Left ventricle myocardium inferior (tissue), 1 donor: ENCODE measurements at regions not wholly inside any gene's neighbourhood (a gene's known extent, or its start where the extent isn't known, plus 50 kb on each side); places are given as distances from the start of the nearest gene placed in this dataset.

Experiments used
- DNase-seq: peaks from one replicate; pipeline ENCODE4 v3.0.0-alpha.2; 2020
- H3K27ac ChIP-seq: fragments of 200-600 bp; replicated peaks from 2 replicates; pipeline ENCODE4 v1.8.0; 2021
- H3K27me3 ChIP-seq: fragments of 200-600 bp; 2 replicates; pipeline ENCODE4 v1.8.0; 2021; ENCODE audit warnings: low read depth
- H3K36me3 ChIP-seq: fragments of 200-600 bp; 2 replicates; pipeline ENCODE4 v1.8.0; 2021
- H3K4me1 ChIP-seq: fragments of 200-600 bp; 2 replicates; pipeline ENCODE4 v1.8.0; 2021
- H3K4me3 ChIP-seq: fragments of 200-600 bp; 2 replicates; pipeline ENCODE4 v1.8.0; 2021; ENCODE audit warnings: mild to moderate bottlenecking, moderate library complexity
- H3K9me3 ChIP-seq: fragments of 200-600 bp; replicated peaks from 2 replicates; pipeline ENCODE4 v1.8.0; 2021
- intact Hi-C: fragments of 100-400 bp; cut with micrococcal nuclease; formaldehyde crosslinking; loops from one replicate; pipeline ENCODE4 v1.11.0; 2022
- TF ChIP-seq, protein P1 (sequence below): fragments of 200-600 bp; IDR thresholded peaks from 2 replicates; pipeline ENCODE4 v1.8.0; 2021; ENCODE audit warnings: antibody characterized with exemption, mild to moderate bottlenecking, borderline replicate concordance
- donor health status: DM: no; HTN: yes; CAD: no; lungs with severe emphysema.

DNA sequence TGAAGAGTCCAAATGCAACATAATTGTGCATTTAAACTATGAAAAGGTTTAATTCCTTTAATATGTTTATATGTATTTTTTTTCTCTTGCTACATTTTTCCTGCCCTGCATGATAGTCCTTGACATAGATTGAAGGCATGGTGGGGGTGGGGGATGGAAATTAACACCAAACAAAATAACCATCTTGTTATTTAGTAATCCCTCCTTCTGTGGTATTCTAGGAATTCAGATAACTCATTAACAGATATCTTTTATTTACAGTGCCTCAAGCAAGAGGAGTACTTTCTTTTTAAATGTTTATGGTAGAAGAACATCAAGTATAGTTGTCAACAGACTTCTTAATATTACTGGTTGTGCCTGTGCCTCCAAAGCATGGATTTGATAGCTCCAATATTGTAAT is 337.6 kb upstream of the SEMA3A start:
- Histone ChIP-seq H3K4me1 (no peaks in the 10 kb centered on the region), H3K4me3 (no peak overlapping the region), H3K36me3 (no peaks in the 10 kb centered on the region), H3K27ac (no peak overlapping the region), H3K27me3 (no peaks in the 10 kb centered on the region), H3K9me3 (no peaks in the 10 kb centered on the region)
- DNase-seq, result no peak
- intact Hi-C loops, result no loop called here
- TF ChIP-seq, protein P1, sequence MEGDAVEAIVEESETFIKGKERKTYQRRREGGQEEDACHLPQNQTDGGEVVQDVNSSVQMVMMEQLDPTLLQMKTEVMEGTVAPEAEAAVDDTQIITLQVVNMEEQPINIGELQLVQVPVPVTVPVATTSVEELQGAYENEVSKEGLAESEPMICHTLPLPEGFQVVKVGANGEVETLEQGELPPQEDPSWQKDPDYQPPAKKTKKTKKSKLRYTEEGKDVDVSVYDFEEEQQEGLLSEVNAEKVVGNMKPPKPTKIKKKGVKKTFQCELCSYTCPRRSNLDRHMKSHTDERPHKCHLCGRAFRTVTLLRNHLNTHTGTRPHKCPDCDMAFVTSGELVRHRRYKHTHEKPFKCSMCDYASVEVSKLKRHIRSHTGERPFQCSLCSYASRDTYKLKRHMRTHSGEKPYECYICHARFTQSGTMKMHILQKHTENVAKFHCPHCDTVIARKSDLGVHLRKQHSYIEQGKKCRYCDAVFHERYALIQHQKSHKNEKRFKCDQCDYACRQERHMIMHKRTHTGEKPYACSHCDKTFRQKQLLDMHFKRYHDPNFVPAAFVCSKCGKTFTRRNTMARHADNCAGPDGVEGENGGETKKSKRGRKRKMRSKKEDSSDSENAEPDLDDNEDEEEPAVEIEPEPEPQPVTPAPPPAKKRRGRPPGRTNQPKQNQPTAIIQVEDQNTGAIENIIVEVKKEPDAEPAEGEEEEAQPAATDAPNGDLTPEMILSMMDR, result no peak

DNA sequence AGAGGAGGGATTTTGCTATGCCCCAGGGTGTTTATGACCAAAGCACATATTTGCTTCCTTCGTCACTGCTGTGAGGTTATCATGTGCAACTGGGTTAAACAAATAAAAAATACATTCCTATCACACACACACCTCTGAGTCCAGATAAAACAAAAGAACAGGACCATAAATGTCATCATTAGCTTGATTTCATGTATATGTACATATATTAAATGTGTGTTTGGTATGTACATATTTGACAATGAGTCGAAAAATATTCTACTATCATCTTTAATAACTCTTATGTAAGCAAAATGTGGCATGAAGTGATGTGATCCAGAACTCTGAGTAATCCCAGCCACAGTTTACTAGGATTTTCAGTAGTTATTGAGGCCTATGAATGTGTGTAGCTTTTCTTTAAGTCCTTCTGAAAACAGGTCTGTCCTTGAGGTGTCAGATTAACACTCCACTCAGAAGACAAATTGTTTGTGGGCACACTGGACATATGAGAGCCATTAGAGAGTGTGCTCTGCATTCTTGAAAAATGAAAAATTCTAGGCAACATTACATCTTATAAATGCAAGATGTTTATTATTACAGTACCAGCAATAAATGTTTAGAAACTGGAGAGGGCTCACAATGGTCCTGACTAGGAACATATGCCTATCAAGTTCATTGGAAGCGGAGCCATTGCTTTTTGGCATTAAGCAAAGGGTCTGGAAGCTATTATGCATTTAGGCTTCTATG is 335.1 kb upstream of the SEMA3A start:
- no peak for DNase-seq
- intact Hi-C loops, result no loop called here
- no peaks in the 10 kb centered on the region for H3K4me1 ChIP-seq
- H3K36me3 ChIP-seq, result no peaks in the 10 kb centered on the region
- TF ChIP-seq, protein P1, result no peak
- no peak overlapping the region for H3K27ac ChIP-seq
- no peaks in the 10 kb centered on the region for H3K27me3 ChIP-seq
- no peaks in the 10 kb centered on the region for H3K9me3 ChIP-seq
- no peak overlapping the region for H3K4me3 ChIP-seq

DNA sequence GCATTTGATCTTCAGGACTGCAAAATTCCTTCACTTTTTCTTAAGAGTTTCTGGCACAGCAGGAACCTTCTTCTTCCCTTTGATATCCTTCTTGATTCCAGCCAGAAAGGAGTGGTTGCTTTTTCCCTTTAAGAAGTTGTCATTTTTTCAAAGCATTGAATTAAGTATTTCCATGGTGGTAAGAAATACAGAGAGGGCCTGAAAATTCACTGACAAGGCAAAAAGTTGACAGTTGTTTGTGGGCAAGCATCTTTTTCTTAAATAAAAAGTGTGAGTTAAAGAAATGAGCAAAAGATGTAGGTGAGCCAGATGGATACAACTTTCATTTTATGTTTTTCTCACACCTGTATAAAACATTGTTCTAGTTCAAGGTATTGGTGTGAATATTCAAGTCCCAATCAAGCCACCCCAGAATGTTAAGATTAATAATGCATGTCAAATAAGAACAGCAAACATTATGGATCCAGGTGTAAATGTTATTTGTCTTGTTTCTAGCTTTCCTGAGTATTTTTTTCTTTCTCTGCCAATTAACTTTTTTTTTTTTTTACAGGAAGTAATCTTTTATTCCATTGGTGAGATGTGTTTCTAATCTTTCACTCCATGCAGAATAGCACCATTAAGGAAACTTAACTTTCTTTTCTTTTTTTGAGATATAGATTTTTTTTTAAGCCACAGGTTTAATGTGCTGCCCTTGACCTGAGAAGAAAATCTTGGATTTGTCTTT is 334.3 kb upstream of the SEMA3A start:
- intact Hi-C loops, result no loop called here
- no peak overlapping the region for H3K4me3 ChIP-seq
- H3K27ac ChIP-seq, result no peak overlapping the region
- H3K4me1 ChIP-seq, result no peaks in the 10 kb centered on the region
- no peaks in the 10 kb centered on the region for H3K36me3 ChIP-seq
- TF ChIP-seq, protein P1, result no peak
- no peaks in the 10 kb centered on the region for H3K27me3 ChIP-seq
- DNase-seq, result no peak
- no peaks in the 10 kb centered on the region for H3K9me3 ChIP-seq

DNA sequence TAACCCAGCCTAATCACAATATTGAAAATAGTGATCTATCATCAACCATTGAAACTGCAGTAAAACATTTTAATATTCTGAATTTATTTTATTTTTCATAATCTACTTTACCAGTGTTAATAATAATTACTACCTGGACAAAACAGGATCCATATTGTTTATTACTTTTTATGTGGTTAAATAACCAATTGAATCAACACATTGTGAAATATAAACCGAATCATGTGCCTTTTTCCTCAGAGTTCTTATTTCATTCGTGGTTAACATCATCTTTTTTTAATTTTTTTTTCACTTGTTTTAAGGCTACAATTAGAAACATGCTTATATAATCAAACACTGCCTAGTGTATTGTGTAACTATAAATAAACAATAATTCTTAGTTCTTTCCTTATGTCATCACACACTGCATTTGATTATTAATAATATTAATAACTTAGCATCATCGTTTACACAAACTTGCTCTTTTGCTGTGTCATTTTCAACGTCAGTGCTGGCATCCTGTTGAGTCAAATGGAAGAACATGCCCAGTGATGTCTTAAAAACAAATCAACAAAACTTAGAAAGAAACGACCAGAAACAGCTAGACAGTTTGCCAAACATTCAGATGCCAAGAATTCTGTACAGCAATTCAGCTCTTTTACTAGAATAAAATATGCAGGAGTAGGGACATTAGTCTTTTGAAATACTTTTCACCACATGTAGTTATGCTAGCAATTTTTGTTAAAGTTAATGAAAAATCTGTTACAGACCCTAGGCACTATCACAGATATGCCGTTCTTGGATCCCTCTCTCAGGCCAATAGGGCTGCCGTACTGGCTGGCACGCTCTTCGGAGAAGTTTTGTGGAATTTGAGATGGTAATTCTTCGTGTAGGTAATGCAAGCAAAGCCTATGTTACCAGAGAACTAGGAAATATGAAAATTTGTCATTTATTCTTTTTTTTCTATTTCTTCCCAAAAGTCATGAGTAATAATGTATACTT is 330.4 kb upstream of the SEMA3A start:
- Histone ChIP-seq H3K27me3 (no peaks in the 10 kb centered on the region), H3K4me3 (no peak overlapping the region), H3K4me1 (no peaks in the 10 kb centered on the region), H3K36me3 (no peaks in the 10 kb centered on the region), H3K9me3 (peaks cover 26% of the 10 kb centered on the region), H3K27ac (no peak overlapping the region)
- DNase-seq, result no peak
- intact Hi-C loops, result no loop called here
- TF ChIP-seq, protein P1, result no peak

DNA sequence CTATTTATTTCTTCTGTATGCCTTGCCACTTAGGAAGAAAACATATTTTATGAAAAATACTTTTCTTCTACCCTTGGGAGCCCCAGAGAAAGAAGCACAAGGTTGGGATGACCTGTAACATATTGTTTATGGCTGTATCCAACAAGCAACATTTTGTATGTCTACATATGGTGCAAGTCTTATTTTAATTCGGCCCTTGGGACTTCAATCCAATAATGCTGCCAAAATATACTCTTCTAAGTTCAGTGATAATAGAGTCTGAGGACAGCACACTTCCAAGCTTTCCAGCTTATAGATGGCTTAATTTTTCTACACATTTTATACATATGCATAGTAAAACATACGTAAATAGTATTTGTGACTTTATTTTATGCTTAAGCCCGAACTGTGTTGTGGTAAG is 318.5 kb upstream of the SEMA3A start:
- no peak for DNase-seq
- H3K9me3 ChIP-seq, result no peaks in the 10 kb centered on the region
- H3K36me3 ChIP-seq, result no peaks in the 10 kb centered on the region
- intact Hi-C loops, result no loop called here
- H3K27me3 ChIP-seq, result no peaks in the 10 kb centered on the region
- no peaks in the 10 kb centered on the region for H3K4me1 ChIP-seq
- no peak overlapping the region for H3K27ac ChIP-seq
- no peak overlapping the region for H3K4me3 ChIP-seq
- TF ChIP-seq, protein P1, result no peak
